NCI-H748 (cell line): ENCODE measurements at regions not wholly inside any gene's neighbourhood (a gene's known extent, or its start where the extent isn't known, plus 50 kb on each side); places are given as distances from the start of the nearest gene placed in this dataset.
"Not testable (repeated sequence)": the region's sequence is repeated elsewhere in the genome, so short reads cannot be mapped to it uniquely, and the experiment has no call there.

Experiments
- DNase-seq: peaks from one replicate; lab custom pipeline; 2025; ENCODE audit not compliant: unreplicated experiment; lab: John Stamatoyannopoulos, UW

DNA sequence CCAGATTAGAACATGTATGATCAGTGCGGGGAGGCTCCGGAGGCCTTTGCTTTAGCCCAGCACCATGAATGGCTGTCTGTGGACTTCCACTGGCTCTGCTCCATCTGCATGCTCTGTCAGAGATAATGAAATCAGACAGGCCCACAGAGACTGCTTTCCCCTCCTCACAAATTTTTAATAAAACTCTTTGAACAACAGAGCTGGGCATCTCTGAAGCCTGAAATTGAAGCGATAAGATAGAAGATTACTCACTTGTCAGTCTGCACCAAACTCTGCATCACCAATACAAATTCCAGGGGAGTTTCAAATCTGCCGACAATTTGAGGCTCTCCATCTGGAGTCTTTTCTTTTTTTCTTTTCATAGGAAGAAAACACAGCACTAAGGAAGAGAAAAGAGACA lies 110.0 kb downstream of the DYRK2 start:
- DNase-seq, result no peak

DNA sequence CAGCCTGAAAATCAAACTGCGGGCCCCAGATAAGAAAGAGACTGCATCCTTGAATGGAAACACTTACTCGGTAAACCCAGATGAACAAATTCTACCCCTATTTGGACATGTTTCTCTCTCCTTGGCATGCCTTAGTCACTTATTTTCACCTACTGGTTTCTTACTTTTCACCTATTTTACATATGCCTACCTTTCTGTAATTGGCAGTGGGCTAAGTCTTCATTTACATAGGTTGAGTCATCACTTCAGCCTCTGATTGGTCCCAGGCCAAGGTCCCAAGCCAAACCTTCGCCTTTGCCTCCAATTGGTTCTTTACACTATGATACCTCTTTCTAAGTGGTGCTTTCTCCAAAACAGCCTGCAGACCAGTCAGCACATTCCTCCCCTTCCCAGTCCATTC lies 111.3 kb downstream of the DYRK2 start:
- no peak for DNase-seq

DNA sequence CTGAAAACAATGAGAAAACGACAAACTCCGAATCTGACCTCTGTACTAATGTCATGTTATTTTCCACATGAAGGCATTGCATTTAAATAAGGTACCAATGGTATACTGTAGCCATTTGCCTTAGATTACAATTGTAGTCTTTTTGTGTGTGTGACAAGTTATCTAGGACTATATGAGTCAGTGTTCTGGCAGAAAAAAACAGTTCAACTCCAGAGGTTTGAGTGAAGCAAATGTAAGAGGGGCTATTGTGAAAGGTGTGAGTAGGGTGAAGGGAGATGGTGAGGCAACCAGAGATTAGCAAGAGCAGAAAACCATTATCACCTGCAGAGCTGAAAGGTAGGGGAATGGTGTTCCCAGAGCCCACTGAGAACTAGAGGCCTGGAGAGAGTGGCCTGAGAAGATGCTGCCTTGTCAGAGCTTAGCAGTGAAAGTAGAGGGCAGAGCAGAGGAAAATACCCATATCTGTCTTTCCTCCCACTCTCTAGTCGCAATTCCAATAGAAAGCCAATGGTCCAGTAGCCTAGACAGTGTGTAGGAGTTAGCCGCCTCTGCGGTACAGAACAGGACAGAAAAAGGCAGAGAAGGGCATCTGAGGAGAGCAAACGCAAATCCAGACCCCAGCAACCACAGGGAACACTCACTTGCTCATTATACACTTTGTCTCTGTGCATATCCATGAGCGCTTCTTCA lies 112.2 kb downstream of the DYRK2 start:
- DNase-seq, result no peak

DNA sequence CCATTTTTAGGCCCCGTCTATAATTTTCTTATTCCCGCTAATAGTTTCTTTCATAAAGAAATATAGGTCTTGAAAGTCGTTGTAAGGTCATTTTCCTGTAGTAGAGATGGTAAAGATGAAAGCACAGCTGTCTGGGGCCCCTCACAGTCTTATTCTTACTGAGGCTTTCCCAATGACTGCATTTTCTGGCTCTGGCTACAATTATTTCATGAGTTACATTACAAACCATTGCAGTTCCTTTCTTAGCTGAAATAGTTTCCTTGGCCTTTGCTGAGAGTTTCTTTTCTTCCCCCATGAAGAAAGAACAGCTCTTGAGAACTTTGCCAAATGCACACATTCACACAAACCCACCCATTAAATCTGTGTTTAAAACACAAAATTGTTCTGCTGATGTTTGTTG lies 113.0 kb downstream of the DYRK2 start:
- DNase-seq, result no peak

DNA sequence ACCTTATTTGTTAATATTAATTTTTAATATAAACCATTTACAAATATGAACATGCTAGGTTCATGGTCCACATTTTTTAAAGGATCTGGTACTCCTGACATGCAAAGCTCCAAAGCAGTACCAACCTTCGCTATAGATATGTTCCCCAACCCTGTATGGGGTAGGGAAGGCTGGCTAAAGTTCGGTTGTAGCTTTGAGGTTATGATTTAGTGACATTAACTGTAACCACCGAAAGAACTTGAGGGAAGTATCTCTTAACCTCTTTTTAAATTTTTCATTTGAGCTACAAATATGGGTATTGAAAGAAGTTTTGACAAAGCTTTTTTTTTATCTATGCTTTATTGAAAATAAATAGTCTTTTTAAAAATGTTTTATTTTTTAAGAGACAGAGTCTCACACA lies 115.5 kb downstream of the DYRK2 start:
- no peak for DNase-seq

DNA sequence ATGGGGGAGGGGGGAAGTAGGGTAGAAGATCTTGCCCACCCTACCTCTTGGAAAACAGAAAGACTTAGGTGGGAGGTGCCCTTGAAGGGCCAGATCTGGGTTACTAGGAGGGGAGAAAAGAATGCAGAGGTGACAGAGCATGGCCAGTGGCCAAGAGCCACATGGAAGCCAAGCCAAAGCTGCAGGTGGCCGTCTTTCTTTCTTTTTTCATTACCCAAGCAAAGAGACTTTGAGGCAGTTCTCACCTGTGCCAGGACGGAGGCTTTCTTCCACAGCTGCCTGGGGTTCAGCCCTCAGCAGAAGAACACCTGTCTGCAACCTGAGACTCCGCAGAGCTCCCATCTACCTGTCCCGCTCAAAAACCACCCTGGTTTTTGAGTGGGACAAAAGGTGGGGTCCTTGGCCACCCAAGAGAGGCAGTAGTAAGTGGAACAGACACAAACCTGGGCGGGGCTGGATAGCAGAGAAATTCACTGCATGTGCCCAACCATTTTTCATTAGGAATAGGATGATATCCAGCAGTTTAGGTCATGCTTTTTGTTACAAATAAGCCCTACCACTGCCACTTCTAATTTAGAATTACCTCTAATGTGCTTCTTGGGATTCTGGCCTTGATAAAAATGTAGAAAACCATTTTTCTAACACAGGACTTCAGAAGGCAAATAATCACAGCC lies 116.5 kb downstream of the DYRK2 start:
- DNase-seq, result peak; percentile 25

DNA sequence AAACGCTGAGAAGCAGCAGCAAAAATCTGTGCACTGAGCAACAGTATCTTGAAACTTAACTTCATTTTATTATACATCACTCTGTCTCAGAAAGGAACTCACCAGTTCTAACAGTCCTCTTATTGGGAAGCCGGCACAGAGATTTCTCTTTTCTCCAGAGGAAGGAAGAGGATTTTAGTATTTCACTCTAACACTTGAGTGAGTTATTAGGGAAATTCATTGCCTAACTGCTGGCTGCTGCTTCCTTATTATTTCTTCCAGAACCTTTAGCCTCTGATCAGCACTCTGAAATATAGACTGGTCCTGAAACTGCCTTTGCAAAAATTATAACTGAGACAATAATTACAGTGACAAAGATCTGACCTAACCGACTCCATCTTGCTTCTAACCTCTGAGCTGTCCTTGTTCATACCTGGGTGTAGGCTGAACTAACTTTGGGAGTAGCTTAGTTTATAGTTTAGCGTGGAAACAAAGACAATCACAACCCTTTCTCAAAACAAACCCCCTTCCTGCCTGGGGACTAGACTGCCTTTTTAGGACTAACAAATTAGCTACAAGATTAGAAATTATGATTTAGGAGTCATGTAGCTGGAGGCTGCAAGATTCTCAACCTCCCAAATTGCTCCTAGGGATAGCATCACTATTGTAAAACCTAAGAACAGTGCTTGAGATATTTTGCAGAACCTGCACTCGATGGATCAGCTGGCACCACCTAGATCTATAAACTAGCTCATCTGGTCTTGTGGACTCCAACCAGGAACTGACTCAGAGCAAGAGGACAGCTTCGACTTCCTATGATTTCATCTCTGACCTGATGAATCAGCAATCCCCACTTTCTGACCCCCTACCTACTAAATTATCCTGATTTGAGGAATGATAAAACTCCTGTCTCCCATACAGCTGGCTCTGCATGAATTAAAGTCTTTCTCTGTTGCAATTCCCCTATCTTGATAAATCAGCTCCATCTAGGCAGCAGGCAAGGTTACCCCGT lies 117.5 kb downstream of the DYRK2 start:
- DNase-seq, result no peak

DNA sequence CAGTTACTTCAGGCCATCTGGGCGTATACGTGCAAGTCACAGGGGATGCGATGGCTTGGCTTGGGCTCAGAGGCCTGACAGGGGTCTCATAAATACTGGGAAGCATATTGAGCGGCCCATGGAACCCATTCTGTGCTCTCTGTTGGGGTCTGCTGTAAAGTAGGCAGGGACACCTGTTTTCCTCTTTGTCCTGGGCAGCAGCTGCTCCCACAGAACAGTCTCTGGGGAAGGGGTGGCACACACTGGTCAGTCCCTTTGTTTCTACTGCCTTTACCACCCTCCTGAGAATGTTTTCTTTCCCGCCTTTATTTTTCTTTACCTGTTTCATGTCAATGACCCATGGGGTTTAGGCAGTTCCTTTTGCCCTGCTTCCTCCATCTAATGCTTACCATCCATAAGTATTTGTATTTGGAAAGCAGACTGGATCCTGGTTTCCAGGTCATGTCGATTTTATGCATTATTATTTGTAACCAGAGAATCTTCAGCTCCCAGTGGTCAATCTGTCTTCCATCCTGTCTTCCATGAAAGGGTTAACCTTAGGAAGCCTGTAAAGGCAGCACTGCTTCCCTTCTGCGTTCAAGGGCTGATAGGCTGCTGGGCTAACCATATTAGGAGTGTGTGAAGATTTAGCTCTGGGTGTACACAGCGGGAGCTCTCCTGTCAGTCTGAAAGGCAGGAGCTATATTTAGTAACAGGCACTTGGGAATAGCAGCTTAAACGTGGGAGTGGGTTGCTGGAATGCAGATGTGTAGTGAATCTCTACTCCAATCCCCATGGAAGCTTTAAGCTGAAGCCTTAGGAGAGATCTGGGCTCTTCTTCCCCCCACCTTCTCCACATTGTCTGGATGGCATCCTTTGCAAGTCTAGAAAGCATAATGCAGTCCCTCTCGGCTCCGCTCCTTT lies 124.0 kb downstream of the DYRK2 start:
- DNase-seq, result peak; percentile 36

DNA sequence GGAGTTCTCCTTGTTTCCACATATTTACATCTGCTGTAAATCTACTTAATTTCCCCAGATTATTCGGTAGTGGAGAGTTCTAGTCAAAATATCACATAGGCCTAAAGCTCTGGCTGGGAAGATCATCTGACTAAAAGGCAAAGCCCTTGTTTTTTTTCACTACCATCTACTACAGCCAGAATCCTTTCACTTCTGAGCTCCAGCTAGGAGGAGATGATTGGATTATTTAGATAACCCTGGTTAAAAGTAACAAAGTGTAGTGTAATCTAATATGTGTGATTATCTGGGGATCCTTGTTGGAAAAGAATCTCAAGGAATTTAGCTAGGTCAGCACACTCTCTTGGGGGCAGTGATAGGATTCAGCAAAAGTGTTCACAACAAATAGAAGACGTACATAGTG lies 125.4 kb downstream of the DYRK2 start:
- no peak for DNase-seq

DNA sequence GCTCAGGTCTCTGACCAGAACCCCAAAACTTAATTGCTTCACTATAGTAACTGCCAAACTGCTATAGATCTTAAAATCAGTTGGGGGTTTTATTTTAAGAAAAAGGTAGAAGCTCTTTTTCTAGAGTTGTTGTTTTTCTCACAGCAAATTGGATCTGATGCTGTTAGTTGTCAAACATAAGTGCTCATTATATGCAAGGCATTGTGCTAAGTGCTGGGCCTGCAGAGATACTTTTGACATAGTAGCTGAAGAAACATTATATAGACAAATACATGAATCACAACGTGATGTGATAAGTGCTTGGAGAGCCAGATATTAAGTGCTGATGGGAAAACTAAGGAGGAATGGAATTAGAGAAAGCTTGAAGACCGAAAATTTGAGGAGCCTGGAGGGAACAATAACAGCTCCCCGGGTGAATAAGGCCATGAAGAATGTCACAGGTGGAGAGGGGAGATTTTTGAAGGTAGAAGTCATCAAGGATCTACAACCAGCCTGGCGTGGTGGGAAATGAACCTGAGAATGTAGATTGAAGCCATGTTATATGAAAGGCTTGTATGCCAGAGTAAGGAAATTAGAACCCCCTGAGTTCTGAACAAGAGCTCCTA lies 126.5 kb downstream of the DYRK2 start:
- no peak for DNase-seq

DNA sequence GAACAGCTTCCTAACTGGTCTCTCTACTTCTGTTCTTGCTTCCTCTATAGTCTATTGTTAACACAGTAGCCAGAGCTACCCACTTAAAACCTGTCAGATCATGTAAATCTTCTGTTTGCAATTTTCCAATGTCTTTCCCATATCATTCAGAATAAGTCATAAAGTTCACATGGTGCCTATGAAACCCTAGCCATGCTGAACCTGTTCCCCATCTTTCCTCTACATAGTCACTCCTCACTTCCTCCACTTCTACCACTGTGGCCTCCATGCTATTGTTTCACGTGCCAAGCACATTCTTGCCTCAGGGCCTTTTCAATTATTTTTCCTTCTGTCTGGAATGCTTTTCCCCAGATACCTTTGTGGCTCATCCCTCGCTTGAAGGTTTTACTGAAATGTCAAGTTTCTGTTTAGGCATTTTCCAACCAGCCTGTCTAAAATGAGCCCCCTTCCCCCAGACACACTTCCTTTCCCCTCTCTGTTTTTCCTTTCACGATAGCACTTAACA lies 132.1 kb downstream of the DYRK2 start:
- no peak for DNase-seq

DNA sequence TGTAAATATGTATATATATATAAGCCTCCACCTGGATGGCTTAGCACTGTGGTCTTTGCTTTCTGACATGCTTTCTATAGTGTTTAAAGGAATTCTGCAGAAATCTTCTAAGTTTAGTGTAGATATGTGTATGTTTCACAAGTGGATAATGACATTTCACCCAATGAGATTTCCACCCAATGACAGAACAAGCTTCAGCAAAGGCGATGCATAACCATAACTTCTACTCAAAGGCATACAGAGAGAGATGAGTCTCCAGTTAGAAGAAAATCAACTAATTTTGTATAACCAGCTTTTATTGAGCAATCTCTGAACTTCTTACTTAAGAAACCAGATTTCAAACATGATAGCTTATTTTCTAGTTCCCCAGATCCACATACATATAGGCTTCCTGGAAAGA lies 134.0 kb downstream of the DYRK2 start:
- DNase-seq, result no peak

DNA sequence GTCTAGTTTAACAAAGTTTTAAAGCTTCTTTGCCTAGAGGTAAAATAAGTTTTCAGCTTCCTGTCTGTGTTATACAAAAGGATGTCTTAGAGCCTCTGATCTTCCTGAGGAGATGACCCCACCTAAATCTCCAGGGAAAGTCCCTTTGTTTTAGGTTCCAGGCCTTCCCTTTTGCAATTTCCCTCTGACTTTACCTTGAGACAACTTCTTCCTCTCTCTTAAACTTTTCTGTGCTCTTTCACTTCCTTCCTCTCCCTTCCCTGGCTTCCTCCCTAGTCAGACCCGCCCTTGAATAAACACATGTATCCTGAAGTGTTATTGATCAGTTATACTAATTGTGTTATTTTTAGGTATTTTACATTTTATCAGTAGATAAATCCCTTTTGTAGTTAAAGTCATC lies 134.8 kb downstream of the DYRK2 start:
- DNase-seq, result no peak

DNA sequence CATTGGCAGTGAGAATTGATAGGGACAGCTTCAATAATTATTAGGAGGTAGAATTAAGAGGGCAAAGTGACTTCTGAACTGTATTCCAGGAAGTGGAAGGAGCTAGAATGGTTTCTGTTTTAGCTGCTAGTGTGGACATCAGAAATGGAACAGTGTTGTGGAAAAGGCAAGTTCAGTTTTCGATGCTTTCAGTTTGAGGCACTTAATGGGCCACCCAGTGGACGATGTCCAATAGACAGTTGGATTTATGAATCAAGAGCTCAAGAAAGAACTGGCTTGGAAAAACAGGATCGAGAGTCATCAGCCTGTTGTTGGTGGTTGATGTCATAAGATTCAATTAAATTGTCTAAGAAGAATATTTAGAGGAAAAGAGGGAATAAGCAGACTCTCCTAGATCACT lies 136.3 kb downstream of the DYRK2 start:
- DNase-seq, result no peak

DNA sequence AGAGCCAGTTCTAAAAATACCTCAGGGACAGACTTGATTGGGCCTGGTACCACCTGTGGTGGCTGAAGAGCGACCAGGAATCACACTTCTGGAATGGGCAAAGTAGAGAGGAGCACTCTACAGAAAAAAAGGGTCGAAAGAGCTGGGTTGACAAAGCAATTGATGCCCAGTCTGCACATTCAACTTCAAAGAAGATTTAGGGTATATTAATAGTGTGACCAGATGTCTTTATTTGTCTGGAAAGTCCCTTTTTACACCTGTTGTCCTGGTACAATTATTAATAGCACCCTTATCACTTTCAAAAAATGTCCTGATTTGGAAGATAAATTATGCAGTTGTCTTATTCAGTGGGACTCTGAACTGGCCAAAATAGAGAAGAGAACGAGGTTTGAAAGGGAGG lies 137.5 kb downstream of the DYRK2 start:
- DNase-seq, result no peak

DNA sequence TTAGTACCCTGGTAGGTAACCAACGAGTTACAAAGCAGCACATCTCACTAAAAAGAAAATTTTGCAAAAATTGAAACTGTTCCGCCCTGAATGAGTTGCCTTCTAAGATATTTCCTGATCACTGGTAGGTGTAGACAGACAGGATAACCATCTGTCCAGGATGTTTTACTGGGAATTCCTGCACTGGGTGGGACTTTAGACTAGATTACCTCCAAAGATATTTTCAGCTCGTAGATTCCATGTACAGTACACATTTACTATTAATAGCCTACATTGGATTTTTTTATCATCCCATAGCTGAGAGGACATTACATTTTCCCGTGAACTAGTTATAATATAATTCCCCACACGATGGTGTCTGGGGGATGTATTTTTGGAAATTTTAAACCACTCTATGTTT lies 139.6 kb downstream of the DYRK2 start:
- no peak for DNase-seq

DNA sequence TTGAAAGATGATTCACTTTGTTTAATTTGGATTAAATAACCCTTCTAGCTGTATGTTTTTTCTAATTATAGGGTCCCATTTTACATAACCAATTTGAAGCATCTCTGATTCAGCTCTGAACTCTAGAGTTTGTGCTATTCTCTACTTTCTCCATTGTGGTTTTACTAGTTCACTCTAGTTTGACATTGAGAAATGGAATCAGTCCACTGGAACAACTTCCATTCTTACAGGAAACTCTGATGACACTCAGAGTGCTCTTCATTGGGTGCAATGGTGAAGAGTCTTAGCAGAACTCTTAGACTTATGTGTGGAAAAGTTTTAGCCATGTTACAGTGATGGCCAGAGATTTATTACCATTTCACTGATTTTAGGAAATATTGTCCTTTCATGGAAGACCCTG lies 140.7 kb downstream of the DYRK2 start:
- DNase-seq, result no peak

DNA sequence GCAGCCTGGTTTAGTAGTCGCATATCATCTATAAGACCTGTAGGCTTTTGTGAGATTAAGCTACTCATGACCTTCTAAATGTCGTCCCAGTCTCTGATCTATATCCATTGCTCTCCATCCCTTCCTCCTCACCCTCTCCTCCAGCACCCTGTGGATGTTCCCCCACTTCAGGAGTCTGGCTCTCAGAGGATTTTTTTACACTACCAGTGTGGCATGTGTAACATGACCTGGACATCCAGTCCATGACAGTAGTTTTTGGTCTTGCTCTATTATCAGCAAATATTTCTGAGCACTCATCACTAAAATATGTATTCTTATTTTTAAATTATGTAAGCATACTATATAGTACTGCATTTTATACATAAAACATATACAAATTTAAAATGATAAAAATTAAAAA lies 142.1 kb downstream of the DYRK2 start:
- peak; percentile 43 for DNase-seq

DNA sequence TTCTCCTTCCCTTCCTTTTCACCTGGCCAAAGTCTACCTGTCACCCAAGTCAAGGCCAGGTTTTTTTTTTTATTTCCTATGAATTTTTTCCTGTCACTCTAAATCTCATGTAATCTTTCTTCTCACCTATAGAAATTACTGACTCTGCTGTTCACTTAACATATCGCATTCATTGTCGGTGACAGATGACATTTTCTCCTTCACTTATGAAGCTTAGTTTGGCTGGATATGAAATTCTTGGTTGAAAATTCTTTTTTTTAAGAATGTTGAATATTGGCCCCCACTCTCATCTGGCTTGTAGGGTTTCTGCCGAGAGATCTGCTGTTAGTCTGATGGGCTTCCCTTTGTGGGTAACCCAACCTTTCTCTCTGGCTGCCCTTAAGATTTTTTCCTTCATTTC lies 142.8 kb downstream of the DYRK2 start:
- not testable (repeated sequence) for DNase-seq

DNA sequence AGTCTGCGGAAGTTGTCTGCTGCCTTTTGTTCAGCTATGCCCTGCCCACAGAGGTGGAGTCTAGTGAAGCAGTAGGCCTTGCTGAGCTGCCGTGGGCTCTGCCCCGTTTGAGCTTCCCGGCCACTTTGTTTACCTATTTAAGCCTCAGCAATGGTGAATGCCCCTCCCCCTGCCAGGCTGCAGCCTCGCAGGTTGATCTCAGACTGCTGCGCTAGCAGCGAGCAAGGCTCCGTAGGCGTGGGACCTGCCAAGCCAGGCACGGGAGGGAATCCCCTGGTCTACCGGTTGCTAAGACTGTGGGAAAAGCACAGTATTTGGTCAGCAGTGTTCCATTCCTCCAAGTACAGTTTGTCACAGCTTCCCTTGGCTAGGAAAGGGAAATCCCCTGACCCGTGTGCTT lies 143.6 kb downstream of the DYRK2 start:
- peak; percentile 88 for DNase-seq
